Suppressor macrophage treated with lipopolysaccharide for 1 hour (primary cell): ENCODE measurements at regions not wholly inside any gene's neighbourhood (a gene's known extent, or its start where the extent isn't known, plus 50 kb on each side); places are given as distances from the start of the nearest gene placed in this dataset.
A peak's percentile ranks its signal among the peaks of the same experiment; 100 is the strongest.
"Not testable (repeated sequence)": the region's sequence is repeated elsewhere in the genome, so short reads cannot be mapped to it uniquely, and the experiment has no call there.

Experiments used
- DNase-seq, 3 donors: peaks; one replicate each; pipeline ENCODE4 v3.0.0-alpha.2; 2020 to 2022

DNA sequence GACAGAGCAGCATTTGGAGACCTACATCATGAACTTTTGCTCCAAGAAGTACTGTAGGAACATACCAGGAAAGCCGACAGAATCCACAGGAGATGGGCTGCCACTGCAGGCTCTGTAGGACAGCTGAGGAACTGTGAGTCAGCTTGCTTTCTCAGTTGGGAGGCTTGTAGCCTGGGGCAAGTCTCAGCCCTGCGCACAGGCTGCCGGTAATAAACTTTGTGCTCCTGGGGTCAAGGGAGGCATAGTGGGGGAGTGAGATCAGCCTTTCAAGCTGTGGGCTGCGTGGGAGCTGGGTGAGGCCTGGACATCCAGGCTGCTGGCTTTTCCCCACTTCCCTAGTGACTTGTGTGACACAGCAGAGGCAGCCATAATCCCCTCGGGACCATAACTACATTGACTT, 718.0 kb upstream of the CDH10 start:
- no peak for DNase-seq

DNA sequence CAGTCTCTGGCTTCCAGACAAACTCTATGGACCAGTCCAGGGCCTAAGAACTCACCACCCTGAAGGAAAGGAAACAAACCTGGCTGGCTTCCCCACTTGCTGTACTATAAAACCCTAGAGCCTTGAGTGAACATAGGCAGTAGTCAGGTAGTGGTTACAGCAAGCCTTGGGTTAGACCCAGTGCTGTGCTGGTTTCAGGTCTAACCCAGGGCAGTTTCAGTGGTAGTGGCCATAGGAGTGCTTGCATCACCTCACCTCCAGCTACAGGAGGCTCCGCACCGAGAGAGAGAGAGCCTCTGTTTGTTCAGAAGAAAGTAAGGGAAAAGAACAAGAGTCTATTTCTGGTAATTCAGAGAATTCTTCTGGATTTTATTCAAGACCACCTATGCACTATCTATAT, 714.1 kb upstream of the CDH10 start:
- no peak for DNase-seq

DNA sequence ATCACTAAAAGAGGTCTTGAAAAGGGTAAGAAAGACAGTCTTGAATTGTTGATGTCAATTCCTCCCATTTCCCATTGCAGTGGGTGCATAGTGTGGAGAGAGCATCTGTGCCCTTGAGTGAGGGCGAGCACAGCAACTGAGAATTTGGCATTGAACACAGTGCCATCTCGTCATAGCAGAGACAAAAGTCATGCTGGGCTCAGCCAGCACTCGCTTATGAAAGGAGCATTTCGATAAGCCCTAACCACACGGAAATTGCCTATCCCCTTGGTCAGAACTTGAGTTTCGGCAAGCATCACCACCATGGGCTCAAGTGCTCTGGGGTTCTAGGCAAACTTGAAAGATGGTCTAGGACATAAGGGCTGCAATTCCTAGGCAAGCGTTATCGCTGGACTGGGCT, 712.8 kb upstream of the CDH10 start:
- DNase-seq, result no peak

DNA sequence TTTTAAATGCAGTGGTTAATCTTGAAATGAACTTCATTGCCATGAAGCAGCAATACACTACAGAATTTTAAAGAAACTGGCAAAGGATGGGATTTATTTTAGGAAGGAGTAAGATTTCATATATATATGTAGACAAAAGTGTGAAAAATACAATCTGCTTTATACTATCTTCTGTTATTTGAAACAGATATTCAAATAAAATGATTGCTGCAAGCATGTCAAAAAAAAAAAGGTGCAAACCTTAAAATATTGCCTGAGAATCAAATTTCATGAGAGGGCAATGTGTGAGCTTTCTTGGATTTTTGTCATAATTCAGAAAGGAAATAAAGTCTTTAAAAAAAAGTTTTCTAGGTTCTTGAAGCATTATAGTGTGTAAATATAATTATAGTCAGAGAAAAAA, 705.0 kb upstream of the CDH10 start:
- no peak for DNase-seq

DNA sequence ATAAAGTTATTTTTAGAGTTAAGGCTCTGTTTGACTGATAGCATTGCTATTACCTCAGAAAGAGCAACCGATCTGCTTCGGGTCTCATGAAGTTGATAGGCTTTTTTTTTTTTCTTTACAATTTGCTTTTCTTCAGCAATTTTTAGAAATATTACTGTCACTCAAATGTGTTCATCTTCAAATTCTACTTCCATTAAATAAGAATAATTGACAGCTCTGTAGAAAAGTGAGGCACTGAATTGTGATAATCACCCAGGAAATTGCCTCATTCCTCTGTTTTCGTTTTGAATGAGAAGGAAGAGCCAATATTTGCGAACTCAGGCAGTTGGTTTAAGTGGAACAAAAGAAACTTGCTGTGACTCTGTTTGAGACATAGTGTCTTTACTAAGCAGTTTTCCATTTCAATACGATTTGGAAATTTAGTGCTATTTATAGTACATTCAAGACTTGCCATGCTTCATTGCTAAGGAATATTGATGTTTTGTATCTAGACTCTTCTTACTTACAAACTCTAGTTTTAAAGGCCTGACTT, 700.5 kb upstream of the CDH10 start:
- no peak for DNase-seq

DNA sequence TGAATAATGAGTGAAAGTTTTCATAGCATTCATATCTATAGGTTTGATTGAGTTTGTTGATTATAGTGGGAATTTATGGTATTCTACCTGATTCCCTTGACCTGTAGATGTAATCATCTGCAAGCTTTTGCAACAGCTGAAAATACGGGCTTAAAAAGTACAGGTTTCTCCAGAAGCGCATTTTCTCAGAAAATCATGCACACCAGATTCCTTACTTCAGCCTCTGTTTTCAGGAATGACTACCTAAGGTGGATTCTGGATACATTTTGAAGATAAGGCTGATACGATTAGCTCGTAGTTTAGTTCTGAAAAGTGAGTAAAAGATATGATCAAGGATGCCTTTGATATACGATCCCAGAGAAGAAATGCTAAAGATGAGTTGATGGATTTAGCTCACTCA, 694.8 kb upstream of the CDH10 start:
- DNase-seq, result no peak

DNA sequence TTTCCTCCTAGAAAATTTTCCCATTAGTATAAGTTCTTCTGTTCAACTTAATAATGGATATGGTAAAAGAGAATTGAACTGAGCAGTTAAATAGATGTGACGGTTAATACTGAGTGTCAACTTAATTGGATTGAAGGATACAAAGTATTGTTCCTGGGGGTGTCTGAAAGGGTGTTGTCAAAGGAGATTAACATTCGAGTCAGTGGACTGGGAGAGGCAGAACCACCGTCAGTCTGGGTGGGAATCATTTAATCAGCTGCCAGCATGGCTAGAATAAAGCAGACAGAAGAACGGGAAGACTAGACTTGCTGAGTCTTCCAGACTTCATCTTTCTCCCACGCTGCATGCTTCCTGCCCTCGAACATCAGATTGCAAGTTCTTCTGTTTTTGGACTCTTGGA, 689.6 kb upstream of the CDH10 start:
- no peak for DNase-seq

DNA sequence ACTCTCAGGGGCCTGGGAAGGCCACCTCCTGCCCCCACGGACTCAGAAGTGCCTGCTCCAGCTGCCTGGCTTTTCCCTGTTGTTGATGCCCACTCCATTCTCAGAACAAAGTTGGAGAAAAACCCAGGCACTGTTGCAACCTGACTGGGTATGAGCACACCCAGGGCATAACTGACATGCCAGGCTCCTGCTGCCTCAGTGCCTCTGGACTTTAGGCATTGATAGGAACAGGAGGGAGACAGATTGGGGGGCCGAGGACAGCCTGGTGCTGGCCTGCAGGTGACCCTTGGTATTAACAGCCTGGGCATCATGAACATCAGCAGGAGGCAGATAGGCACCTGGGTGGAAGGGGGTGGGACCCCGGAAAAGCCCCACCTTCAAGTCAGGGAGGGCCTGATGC, 685.9 kb upstream of the CDH10 start:
- DNase-seq, result no peak

DNA sequence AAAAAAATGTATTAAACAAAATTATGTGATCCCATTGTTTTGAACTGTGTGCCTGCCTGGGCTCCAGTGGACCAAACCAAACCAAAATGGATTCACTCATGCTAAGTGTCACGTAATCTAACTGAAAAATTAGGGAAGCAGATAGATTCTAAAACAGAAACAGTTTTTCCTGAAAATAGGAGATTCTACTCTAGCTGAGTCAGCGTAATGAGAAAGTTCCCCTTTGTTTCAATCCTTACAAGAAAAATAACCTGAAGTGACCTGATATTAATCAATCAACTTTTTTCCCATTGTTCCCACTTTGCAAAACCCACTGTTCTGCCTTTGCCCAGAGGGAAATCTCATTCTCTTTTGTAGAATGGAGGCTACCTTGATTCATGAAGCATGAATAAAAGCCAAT, 682.4 kb upstream of the CDH10 start:
- no peak for DNase-seq

DNA sequence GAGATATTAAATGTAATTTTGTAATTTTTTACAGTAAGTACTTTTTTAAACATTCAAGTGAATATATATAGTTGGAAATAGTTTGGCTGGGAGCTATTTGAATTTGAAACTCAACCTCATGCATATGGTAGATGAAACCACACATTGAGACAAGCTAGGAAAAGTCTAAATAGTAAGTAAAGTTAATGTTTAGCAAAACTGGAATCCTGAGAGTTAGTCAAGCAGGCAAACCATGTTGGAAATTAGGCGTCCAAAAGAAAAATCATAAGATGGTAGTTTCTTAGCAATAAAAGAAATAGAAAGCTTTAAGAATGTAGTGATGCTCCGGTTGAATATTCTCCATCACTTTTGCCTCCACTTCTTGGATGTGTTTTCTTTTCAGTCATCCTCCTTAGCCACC, 657.1 kb upstream of the CDH10 start:
- no peak for DNase-seq

DNA sequence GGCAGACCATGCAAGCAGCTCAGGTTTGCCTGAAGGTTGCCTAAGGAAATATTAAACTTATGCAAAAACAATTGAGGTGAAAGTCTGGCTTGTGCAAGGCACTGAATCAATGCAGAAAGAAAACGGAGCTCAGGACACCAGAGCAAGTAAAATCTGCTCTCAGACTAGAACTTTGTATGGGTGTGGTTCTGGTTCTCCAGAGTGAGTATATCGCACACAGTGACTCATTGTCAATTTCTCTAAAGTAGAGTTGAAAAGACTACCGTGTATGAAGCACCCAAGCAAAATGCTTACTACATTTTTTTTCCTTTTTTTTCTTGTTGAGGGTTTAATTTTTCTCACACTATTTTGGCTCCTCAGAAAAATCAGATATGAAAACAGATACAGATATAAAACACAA, 650.3 kb upstream of the CDH10 start:
- no peak for DNase-seq

DNA sequence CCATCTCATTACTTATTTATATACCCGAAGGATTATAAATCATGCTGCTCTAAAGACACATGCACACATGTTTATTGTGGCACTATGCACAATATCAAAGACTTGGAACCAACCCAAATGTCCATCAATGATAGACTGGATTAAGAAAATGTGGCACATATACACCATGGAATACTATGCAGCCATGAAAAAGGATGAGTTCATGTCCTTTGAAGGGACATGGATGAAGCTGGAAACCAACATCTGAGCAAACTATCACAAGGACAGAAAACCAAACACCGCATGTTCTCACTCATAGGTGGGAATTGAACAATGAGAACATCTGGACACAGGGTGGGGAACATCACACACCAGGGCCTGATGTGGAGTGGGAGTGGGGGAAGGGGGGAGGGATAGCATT, 645.0 kb upstream of the CDH10 start:
- not testable (repeated sequence) for DNase-seq

DNA sequence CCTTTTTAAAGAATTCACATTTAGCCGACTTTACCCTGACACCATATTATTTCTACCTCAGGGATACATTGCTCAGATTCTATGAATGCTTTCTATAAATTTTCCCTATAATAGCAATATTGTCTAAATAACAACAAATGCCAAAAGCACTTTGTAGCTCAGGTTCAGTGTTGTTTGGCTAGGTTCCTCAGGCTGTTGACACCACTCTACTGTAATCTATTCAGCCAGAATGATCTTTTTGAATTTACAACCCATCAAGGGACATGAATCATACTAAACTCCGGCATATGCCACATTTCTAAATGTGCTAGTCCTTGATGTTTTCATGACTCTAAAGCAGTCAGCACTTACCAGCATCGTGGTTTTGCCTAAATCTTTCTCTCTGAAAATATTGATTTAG, 641.5 kb upstream of the CDH10 start:
- no peak for DNase-seq

DNA sequence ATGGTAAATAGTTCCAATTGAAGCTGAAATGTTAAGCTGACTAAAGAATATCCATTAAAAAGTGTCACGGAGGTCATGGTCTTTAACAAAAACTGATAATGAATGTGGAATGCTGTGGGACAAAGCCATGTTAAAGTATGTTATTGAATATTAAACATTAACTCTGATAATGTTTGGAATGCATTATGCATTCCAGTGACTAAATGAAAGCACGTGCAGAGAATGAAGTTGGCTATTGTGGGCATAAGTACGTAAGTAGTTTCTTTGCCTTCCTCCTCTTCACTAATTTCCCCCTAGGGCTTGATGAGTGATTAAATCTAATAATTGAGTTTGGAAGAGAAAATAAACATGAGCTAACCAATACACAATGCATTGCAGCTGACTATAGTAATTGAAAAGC, 640.4 kb upstream of the CDH10 start:
- DNase-seq, result no peak

DNA sequence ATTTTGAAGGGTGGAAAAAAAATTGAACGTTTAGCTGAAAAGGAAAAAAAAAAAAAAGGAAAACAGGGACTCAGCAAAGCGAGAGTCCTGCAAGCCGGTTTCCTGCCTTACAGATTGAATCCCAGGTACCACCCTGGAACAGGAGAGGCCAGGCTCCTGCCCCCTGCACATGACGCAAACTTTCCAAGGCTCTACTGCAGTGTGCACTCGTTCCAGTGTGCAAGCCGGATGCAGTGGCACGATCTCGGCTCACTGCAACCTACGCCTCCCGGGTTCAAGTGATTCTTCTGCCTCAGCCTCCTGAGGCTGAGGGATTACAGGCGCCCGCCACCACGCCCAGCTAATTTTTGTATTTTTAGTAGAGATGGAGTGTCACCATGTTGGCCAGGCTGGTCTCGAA, 618.7 kb upstream of the CDH10 start:
- not testable (repeated sequence) for DNase-seq

DNA sequence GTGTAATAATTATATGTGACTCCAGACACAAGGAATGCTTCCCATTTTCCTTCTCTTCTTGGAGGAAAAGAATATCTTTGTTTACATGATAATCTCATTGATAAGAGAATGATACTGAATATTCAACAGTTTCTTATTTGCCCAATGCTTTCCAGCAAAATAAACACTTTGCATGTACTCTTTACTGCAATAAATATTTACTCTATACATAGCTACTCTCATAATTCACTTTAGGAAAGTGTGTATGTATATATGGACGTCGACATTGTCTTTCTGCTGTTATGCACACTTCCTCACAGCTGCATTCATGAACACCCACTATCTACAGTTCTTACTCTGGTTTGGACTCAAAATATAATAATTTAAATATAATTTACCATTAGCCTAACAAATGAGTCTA, 617.4 kb upstream of the CDH10 start:
- no peak for DNase-seq

DNA sequence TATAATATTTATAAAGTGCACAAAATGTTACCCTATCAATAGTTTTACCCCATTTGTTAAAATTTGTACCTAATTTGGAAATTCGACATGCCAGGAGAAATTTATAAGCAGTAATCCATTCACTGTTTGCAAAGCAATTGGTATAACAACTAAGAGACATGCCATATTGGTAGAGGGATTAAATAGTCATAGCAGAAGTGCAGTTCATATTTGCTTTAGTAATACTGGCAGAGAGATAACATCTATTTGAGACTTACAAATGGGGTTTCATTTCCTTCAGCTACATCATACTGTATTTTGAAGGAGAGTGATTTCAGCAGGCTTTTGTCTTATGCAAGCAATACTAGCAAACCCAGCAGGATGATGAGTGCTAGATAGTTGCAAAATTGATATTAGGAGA, 610.4 kb upstream of the CDH10 start:
- DNase-seq, result no peak

DNA sequence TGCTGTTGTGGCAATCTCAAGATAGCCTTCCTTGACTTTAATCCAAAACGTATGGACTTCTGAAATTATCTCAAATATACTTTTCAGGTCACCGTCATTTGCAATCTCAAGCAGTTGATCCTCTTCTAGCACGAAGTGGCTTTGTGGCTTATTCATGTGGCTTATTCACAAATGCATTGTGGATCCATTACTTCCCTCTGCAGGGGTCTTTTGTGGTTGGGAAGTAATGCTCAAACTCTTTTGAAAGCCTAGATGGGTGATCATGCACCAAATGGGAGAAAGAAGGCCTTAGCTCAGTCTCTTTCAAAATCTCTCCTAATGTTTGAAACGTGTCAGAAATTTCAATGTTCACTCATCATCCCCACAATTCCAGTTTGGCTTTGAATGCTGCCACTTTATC, 597.2 kb upstream of the CDH10 start:
- DNase-seq, result no peak

DNA sequence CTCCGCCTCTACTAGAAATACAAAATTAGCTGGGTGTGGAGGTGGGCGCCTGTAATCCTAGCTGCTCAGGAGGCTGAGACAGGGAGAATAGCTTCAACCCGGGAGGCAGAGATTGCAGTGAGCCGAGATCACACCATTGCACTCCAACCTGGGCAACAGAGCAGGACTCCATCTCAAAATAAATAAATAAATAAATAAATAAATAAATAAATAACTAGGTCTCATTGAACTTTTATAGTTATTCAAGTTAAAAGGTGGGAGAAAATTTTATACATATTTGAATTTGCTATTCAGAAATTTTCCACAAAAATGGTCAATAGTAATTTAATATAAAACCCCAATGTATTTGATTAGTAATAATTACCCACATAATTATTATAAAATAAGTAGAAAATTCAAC, 593.9 kb upstream of the CDH10 start:
- DNase-seq, result not testable (repeated sequence)

DNA sequence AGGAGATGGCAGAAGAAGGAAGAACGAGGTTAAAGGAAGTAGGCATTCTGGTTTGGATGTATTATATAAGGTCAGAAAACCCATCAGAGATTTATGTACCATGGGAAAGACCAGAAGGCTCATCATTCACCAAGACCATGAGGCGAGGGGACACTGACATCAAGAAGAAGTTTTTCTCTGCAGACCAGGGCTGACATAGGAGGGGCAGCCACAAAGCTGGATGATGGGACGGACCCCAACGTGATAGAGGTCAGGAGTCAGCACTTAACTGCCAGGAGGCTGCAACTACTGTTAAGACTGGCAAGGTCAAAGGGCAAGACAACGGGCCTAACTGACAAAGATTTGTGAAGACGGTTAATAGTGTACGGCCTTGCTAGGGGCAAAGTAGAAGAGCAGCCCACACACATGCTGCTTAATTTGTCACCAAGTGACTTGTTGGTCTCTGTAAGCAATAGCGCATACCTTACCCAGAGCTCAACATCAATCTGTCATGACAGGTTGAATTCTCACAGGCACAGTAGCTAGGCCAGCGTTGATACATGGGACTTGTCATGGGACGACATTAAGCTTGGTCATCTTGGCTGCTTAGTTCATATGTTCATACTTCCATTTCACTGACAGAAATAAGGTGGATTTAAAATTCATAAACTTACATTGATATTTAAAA, 579.7 kb upstream of the CDH10 start:
- no peak for DNase-seq

DNA sequence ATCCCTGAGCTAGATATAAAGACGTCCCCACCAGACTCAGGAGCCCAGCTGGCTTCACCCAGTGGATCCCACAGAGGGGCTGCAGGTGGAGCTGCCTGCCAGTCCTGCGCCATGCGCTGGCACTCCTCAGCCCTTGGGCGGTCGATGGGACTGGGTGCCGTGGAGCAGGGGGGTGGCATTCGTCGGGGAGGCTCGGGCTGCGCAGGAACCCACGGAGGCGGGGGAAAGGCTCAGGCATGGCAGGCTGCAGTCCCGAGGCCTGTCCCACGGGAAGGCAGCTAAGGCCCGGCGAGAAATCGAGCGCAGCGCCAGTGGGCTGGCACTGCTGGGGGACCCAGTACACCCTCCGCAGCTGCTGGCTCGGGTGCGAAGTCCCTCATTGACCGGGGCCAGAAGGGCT, 555.1 kb upstream of the CDH10 start:
- not testable (repeated sequence) for DNase-seq

DNA sequence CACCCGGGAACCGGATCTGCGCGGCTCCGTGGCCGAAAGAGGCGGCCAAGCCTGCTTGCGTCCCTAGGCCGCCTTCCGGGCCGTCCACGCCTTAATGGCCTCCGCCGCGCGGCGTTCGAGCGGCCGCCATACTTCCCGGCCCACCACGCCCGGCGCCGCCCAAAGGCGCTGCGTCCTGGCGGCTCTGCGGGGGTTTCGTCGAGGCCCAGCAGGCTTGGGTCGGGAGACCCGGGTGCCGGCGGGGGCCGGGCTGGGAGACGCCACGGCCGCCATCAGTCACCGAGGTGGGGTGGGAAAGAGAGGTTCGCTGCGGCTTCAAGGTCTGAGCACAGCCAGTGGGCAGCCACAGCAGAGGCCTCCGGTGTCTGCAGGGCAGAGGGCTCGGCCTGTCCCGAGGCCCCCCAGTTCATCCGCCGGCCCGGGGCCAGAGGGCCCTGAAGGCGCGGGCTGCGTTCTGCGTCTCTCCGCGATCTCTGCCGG, 545.8 kb upstream of the CDH10 start:
- DNase-seq, result peak in 2 of 3 donors; percentile 1 to 24

DNA sequence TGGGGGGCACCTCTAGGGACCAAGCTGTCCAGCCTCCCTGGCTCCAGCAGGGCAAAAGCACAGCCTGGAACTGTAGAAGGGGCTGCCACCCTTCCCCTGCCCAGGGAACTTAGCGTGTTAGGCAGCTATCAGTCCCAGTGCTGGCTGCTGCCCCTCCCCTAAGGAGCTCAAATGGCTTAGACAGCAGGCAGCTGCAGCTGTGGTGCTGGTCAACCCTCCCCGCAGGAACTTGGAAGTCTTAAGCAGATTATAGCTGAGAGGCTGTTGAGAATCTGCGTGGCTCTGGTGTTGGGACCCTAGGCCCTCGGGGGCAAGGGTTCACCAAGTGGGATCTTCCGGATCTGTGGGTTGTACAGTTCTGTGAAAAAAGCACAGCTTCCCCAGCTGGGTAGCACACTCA, 536.5 kb upstream of the CDH10 start:
- DNase-seq, result no peak

DNA sequence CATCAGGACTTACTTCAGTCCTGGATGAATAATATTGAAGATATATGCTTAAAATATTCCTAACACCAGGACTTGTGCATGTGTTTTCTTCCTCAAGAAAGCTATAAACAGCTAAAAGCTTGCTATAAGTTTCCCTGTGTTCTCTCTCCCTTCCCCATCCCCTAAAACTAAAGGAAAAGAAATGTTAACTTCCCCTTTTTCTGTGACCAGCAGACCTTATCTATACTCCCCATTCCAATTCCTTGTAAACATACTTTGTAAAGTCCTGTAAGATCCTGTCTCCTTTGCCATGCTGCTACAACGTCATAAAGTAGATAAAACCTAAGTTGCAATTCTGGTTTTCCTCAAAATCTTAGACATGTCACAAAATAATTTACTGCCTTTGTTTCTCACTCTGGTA, 517.8 kb upstream of the CDH10 start:
- DNase-seq, result not testable (repeated sequence)

DNA sequence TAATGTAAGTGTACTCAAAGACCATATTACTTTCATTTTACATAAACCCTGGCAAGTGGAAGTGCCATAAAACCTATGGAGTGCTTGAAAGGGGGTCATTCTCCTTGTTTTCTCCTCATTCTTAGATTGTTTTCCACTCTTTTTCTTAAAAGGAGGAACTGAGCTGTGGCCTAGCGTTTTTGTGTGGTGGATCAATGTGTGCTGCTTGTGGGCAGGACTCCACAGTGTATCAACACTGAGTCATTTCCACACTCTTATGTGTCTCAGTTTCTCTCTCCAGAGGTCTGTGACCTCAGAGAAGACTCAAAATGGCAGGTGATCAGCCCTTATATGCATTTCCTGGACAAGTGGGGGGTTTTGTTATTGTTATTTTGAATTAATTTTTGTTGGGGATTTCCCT, 516.1 kb upstream of the CDH10 start:
- DNase-seq, result no peak
